H1 (cell line): ENCODE measurements at regions not wholly inside any gene's neighbourhood (a gene's known extent, or its start where the extent isn't known, plus 50 kb on each side); places are given as distances from the start of the nearest gene placed in this dataset.

ENCODE experiments used
- CTCF ChIA-PET: fragments of 300-600 bp; sonication (Branson Sonifier 250); formaldehyde crosslinking; loops from one replicate; lab custom pipeline; 2021; ENCODE audit not compliant: partially characterized antibody; lab: Charles Lee
- POLR2A ChIA-PET: fragments of 300-600 bp; sonication (Branson Sonifier 250); formaldehyde crosslinking; loops from one replicate; lab custom pipeline; 2021; ENCODE audit warnings: inconsistent platforms; ENCODE audit not compliant: partially characterized antibody; lab: Charles Lee
- DNase-seq, 2 experiments: peaks; one replicate each; pipeline versions ENCODE4 v3.0.0 to v3.0.0-alpha.2; 2010 to 2022; ENCODE audit warnings: low spot score in 2 of 2, low read depth in 1 of 2, mixed read lengths in 1 of 2
- FAIRE-seq: peaks from 2 replicates; lab custom pipeline; 2011; peaks lifted over from hg19 to GRCh38; lab: Jason Lieb, UNC
- H2AFZ ChIP-seq: 2 replicates; pipeline ENCODE4 v1.8.1; 2012; ENCODE audit warnings: low read length, inconsistent platforms
- H2AK5ac ChIP-seq: 2 replicates; pipeline ENCODE4 v1.6.1; 2013; ENCODE audit warnings: low read depth, low read length
- H2BK120ac ChIP-seq: replicated peaks from 2 replicates; pipeline ENCODE3; 2013; ENCODE audit warnings: low read depth, low read length, inconsistent platforms
- H2BK12ac ChIP-seq: 2 replicates; pipeline ENCODE4 v1.6.1; 2013; ENCODE audit warnings: low read depth, low read length
- H2BK15ac ChIP-seq: 2 replicates; pipeline ENCODE4 v1.6.1; 2013; ENCODE audit warnings: low read length
- H2BK20ac ChIP-seq: 2 replicates; pipeline ENCODE4 v1.6.1; 2013; ENCODE audit warnings: low read length
- H2BK5ac ChIP-seq: 2 replicates; pipeline ENCODE4 v1.6.1; 2013; ENCODE audit warnings: low read depth, low read length
- H3K14ac ChIP-seq: 2 replicates; pipeline ENCODE4 v1.6.1; 2013; ENCODE audit warnings: inconsistent platforms; ENCODE audit not compliant: insufficient read length
- H3K18ac ChIP-seq: 2 replicates; pipeline ENCODE4 v1.6.1; 2013; ENCODE audit warnings: low read length; ENCODE audit errors: extremely low read depth
- H3K23ac ChIP-seq: 2 replicates; pipeline ENCODE4 v1.6.1; 2013; ENCODE audit warnings: inconsistent platforms; ENCODE audit not compliant: insufficient read length
- H3K23me2 ChIP-seq: 2 replicates; pipeline ENCODE4 v1.6.1; 2013; ENCODE audit warnings: low read depth, low read length
- H3K27ac ChIP-seq: 2 replicates; pipeline ENCODE4 v1.6.1; 2011; ENCODE audit warnings: low read depth, low read length, inconsistent platforms
- H3K27me3 ChIP-seq, 4 experiments: replicated peaks in 1 of 4; 1 replicate in 1 of 4; 2 replicates in 3 of 4; pipeline versions ENCODE4 v1.6.1 to v1.8.1; 2011 to 2013; ENCODE audit warnings: low read length in 3 of 4, mild to moderate bottlenecking in 3 of 4, inconsistent platforms in 2 of 4, mixed read lengths in 2 of 4, moderate library complexity in 1 of 4; ENCODE audit not compliant: control insufficient read depth in 3 of 4, insufficient read depth in 3 of 4; ENCODE audit errors: extremely low read depth in 1 of 4
- H3K36me3 ChIP-seq, 4 experiments: 2 replicates each; pipeline versions ENCODE4 v1.6.1 to v1.8.1; 2011 to 2013; ENCODE audit warnings: mild to moderate bottlenecking in 4 of 4, low read length in 3 of 4, moderate library complexity in 2 of 4, control low read depth in 1 of 4, inconsistent platforms in 1 of 4; ENCODE audit not compliant: insufficient read depth in 4 of 4, control insufficient read depth in 2 of 4
- H3K4ac ChIP-seq: replicated peaks from 2 replicates; pipeline ENCODE3; 2013; ENCODE audit warnings: low read length, low read depth, mixed read lengths, inconsistent platforms; ENCODE audit not compliant: insufficient read length
- H3K4me1 ChIP-seq, 4 experiments: replicated peaks in 1 of 4; 1 replicate in 1 of 4; 2 replicates in 3 of 4; pipeline versions ENCODE4 v1.6.1 to v1.8.1; 2011 to 2013; ENCODE audit warnings: low read length in 3 of 4, inconsistent platforms in 2 of 4, mixed read lengths in 1 of 4; ENCODE audit not compliant: insufficient read depth in 4 of 4, control insufficient read depth in 3 of 4
- H3K4me2 ChIP-seq, 2 experiments: 2 replicates each; pipeline versions ENCODE4 v1.6.1 to v1.8.1; 2011 to 2013; ENCODE audit warnings: low read depth in 2 of 2, low read length in 2 of 2, control low read depth in 1 of 2, inconsistent platforms in 1 of 2, mild to moderate bottlenecking in 1 of 2; ENCODE audit not compliant: insufficient read depth in 1 of 2
- H3K4me3 ChIP-seq, 4 experiments: fragments of 200-600, 300-600 bp in 1 of 4; sonication (generic), shearing (Covaris generic), sonication (Bioruptor Twin) in 1 of 4; 2 replicates each; pipeline versions ENCODE4 v1.5.1 to v1.8.1; 2011 to 2016; ENCODE audit warnings: low read length in 4 of 4, low read depth in 3 of 4, control low read depth in 2 of 4, inconsistent platforms in 2 of 4, mild to moderate bottlenecking in 2 of 4, mixed read lengths in 1 of 4, moderate library complexity in 1 of 4; ENCODE audit not compliant: insufficient read depth in 2 of 4; ENCODE audit errors: extremely low read depth in 1 of 4
- H3K56ac ChIP-seq: replicated peaks from 2 replicates; pipeline ENCODE3; 2013; ENCODE audit warnings: low read depth, mild to moderate bottlenecking, mixed read lengths, low read length, inconsistent platforms; ENCODE audit not compliant: insufficient read length
- H3K79me1 ChIP-seq: 2 replicates; pipeline ENCODE4 v1.6.1; 2013; ENCODE audit warnings: low read depth, low read length, control low read depth
- H3K79me2 ChIP-seq, 2 experiments: 2 replicates each; pipeline versions ENCODE4 v1.6.1 to v1.8.1; 2012 to 2013; ENCODE audit warnings: low read length in 2 of 2, mild to moderate bottlenecking in 2 of 2, inconsistent platforms in 1 of 2; ENCODE audit not compliant: insufficient read depth in 2 of 2, control insufficient read depth in 1 of 2
- H3K9ac ChIP-seq, 4 experiments: replicated peaks in 1 of 4; 1 replicate in 1 of 4; 2 replicates in 3 of 4; pipeline versions ENCODE4 v1.6.1 to v1.8.1; 2011 to 2013; ENCODE audit warnings: low read depth in 3 of 4, low read length in 3 of 4, control low read depth in 2 of 4, mild to moderate bottlenecking in 2 of 4, moderate library complexity in 2 of 4, inconsistent platforms in 1 of 4; ENCODE audit errors: extremely low read depth in 1 of 4
- H3K9me3 ChIP-seq, 2 experiments: 2 replicates each; pipeline versions ENCODE4 v1.6.1 to v1.8.1; 2012 to 2013; ENCODE audit warnings: mild to moderate bottlenecking in 2 of 2, moderate library complexity in 2 of 2, control low read depth in 1 of 2, inconsistent platforms in 1 of 2, low read depth in 1 of 2, low read length in 1 of 2, mixed read lengths in 1 of 2; ENCODE audit not compliant: insufficient read depth in 2 of 2
- H4K20me1 ChIP-seq, 2 experiments: replicated peaks in 1 of 2; 2 replicates each; pipeline versions ENCODE3 to v1.8.1; 2011 to 2013; ENCODE audit warnings: inconsistent platforms in 2 of 2, low read length in 2 of 2, mild to moderate bottlenecking in 1 of 2; ENCODE audit not compliant: insufficient read depth in 2 of 2, control insufficient read depth in 1 of 2
- H4K5ac ChIP-seq: 2 replicates; pipeline ENCODE4 v1.6.1; 2013; ENCODE audit warnings: low read length, low read depth, mixed read lengths, inconsistent platforms; ENCODE audit not compliant: insufficient read length
- H4K8ac ChIP-seq: 2 replicates; pipeline ENCODE4 v1.8.0; 2013; ENCODE audit warnings: mild to moderate bottlenecking, moderate library complexity, low read length, inconsistent platforms; ENCODE audit not compliant: insufficient read depth; ENCODE audit errors: extremely low read depth
- H4K91ac ChIP-seq: replicated peaks from 2 replicates; pipeline ENCODE3; 2013; ENCODE audit warnings: low read length, mixed read lengths, inconsistent platforms; ENCODE audit not compliant: insufficient read length
- POLR2A ChIP-seq, 2 experiments: IDR thresholded peaks; 1 replicate in 1 of 2; 2 replicates in 1 of 2; pipeline ENCODE4 v1.6.1; 2011; ENCODE audit warnings: low read depth in 2 of 2, low read length in 2 of 2, mild to moderate bottlenecking in 2 of 2; ENCODE audit errors: control extremely low read depth in 1 of 2
- RFX5 ChIP-seq: IDR thresholded peaks from 2 replicates; pipeline ENCODE4 v1.6.1; 2011; ENCODE audit warnings: low read depth, low read length, improper control_type of control experiment, borderline replicate concordance
- WGBS, 2 experiments: shearing (Covaris generic) in 1 of 2; methylation state at CpG; one replicate each; pipeline versions ENCODE4 v1.1.6 to v1.1.7; 2013 to 2015; ENCODE audit warnings: low lambda C conversion rate in 2 of 2, mixed read lengths in 2 of 2, inconsistent platforms in 1 of 2, low coverage in 1 of 2, missing lambda C conversion rate in 1 of 2; ENCODE audit not compliant: insufficient replicate concordance in 2 of 2, insufficient coverage in 1 of 2, insufficient read length in 1 of 2; ENCODE audit errors: extremely low coverage in 1 of 2, missing lambda C conversion rate in 1 of 2; 5-methylcytosine and 5-hydroxymethylcytosine counted together

DNA sequence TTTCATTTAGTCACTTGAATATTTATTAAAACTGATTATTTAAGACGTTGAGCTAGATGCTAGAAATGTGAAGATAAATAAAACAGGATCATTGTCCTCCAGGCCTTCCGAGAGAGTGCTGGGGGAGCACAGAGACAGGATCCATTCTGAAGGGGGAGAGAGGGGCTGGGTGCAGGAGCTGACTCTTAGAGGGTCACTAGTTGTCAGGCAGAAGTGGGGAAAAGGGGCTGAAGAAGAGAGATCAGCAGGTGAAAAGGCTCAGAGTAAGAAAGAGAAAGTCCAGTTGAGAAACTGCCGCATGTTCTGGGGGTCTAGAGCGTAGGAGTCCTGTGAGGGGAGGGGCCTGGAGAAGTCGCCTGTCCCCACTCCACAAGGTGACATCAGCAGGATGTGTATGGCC is 206.2 kb upstream of the SNX19 start:
- no peak overlapping the region for H3K9ac ChIP-seq
- CTCF ChIA-PET = interaction anchor here (1.2 kb wide), 1 partner anchor 58 kb away, joined by 3 read pairs; no protein-coding TSS in a partner anchor
- H3K14ac ChIP-seq = no peak overlapping the region
- H4K5ac ChIP-seq = no peak overlapping the region
- no peak overlapping the region for H3K4me3 ChIP-seq
- no peak overlapping the region for H3K4ac ChIP-seq
- H3K79me2 ChIP-seq = no peaks in the 10 kb centered on the region
- no peak overlapping the region for H2BK12ac ChIP-seq
- H3K79me1 ChIP-seq = no peaks in the 10 kb centered on the region
- no peak overlapping the region for H2AFZ ChIP-seq
- POLR2A ChIA-PET = no interaction called here
- no peak overlapping the region for H2BK15ac ChIP-seq
- no peaks in the 10 kb centered on the region for H3K23me2 ChIP-seq
- no peak overlapping the region for H3K23ac ChIP-seq
- H3K4me2 ChIP-seq = no peak overlapping the region
- no peak overlapping the region for H2BK20ac ChIP-seq
- H2BK5ac ChIP-seq = no peak overlapping the region
- H3K4me1 ChIP-seq = peaks cover 0 to 5% (median 2%) of the 10 kb centered on the region in 4 experiments; a peak in 1 of 7 replicates
- H3K27me3 ChIP-seq = no peaks in the 10 kb centered on the region
- H3K9me3 ChIP-seq = no peaks in the 10 kb centered on the region
- TF ChIP-seq POLR2A (IDR thresholded peaks at IDR 0.05; ENCODE audit: control extremely low read depth in 1 of 2, low read depth in 2 of 2, low read length in 2 of 2) (no peak), RFX5 (peak; percentile 89)
- no peak overlapping the region for H3K56ac ChIP-seq
- no peaks in the 10 kb centered on the region for H3K36me3 ChIP-seq
- H2BK120ac ChIP-seq = no peak overlapping the region
- H4K20me1 ChIP-seq = no peaks in the 10 kb centered on the region
- no peak overlapping the region for H4K91ac ChIP-seq
- 77% methylated on average over 5 of the region's 5 CpGs; no CpG with 5 or more reads in 1 of the 2 experiments for WGBS, 2 experiments
- no peak for FAIRE-seq
- no peak overlapping the region for H2AK5ac ChIP-seq
- no peak overlapping the region for H3K27ac ChIP-seq
- no peak overlapping the region for H4K8ac ChIP-seq
- DNase-seq = no peak
- H3K18ac ChIP-seq = no peak overlapping the region
